SU-DHL-6 (cell line): ENCODE measurements at regions not wholly inside any gene's neighbourhood (a gene's known extent, or its start where the extent isn't known, plus 50 kb on each side); places are given as distances from the start of the nearest gene placed in this dataset.

ENCODE experiments used
- H2AFZ ChIP-seq: fragments of 200-600 bp; sonication (generic); 2 replicates; pipeline ENCODE4 v1.6.1; 2014; ENCODE audit warnings: low read depth, mild to moderate bottlenecking, moderate library complexity, mixed read lengths, antibody characterized with exemption, low read length; ENCODE audit not compliant: severe bottlenecking
- H3F3A ChIP-seq: fragments of 200-600 bp; shearing (Covaris generic); 2 replicates; pipeline ENCODE4 v1.6.0; 2016; ENCODE audit warnings: antibody characterized with exemption, mild to moderate bottlenecking; ENCODE audit not compliant: insufficient read depth
- H3K27ac ChIP-seq: fragments of 200-600 bp; sonication (generic); 2 replicates; pipeline ENCODE4 v1.5.1; 2016; ENCODE audit warnings: low read depth, mild to moderate bottlenecking, low read length, moderate library complexity, mixed read lengths
- H3K27me3 ChIP-seq: fragments of 200-600 bp; sonication (generic), shearing (Covaris generic); 2 replicates; pipeline ENCODE4 v1.6.0; 2014; ENCODE audit warnings: mild to moderate bottlenecking, low read length
- H3K36me3 ChIP-seq: fragments of 200-600 bp; sonication (generic); 2 replicates; pipeline ENCODE4 v1.6.1; 2014; ENCODE audit warnings: mild to moderate bottlenecking, low read length, mixed read lengths
- H3K4me2 ChIP-seq: fragments of 300-600, 200-600 bp; shearing (Covaris generic), sonication (generic); 2 replicates; pipeline ENCODE4 v1.6.0; 2014; ENCODE audit warnings: low read length, low read depth, mild to moderate bottlenecking; ENCODE audit not compliant: poor library complexity, severe bottlenecking
- H3K4me3 ChIP-seq: fragments of 200-600 bp; sonication (generic); 2 replicates; pipeline ENCODE4 v1.5.1; 2014; ENCODE audit warnings: antibody characterized with exemption, low read length, mild to moderate bottlenecking, mixed read lengths; ENCODE audit not compliant: insufficient read depth, poor library complexity, severe bottlenecking
- H3K79me2 ChIP-seq: fragments of 200-600 bp; sonication (generic); 2 replicates; pipeline ENCODE4 v1.6.1; 2014; ENCODE audit warnings: mild to moderate bottlenecking, low read length, moderate library complexity; ENCODE audit not compliant: insufficient read depth
- H3K9ac ChIP-seq: fragments of 200-600 bp; sonication (generic); 2 replicates; pipeline ENCODE4 v1.7.0; 2014; ENCODE audit warnings: mild to moderate bottlenecking, low read length
- H3K9me2 ChIP-seq: fragments of 200-600 bp; sonication (generic); replicated peaks from 2 replicates; pipeline ENCODE4 v1.6.1; 2014; ENCODE audit warnings: low read length; ENCODE audit not compliant: insufficient read depth
- H3K9me3 ChIP-seq: fragments of 200-600 bp; sonication (generic); 2 replicates; pipeline ENCODE4 v1.6.1; 2014; ENCODE audit warnings: low read length, mixed read lengths; ENCODE audit not compliant: insufficient read depth
- H4K20me1 ChIP-seq: fragments of 200-600 bp; sonication (generic); 2 replicates; pipeline ENCODE4 v1.6.1; 2014; ENCODE audit warnings: low read depth, mild to moderate bottlenecking, antibody characterized with exemption, low read length, moderate library complexity, mixed read lengths
- EZH2phosphoT487 ChIP-seq: fragments of 200-600 bp; sonication (generic), shearing (Covaris generic); conservative IDR thresholded peaks from 2 replicates; pipeline ENCODE4 v1.6.1; 2018; ENCODE audit warnings: mild to moderate bottlenecking, antibody characterized with exemption, low read length, moderate library complexity, mixed read lengths
- TF ChIP-seq, protein P1 (sequence below): fragments of 200-600 bp; sonication (generic); IDR thresholded peaks from one replicate; pipeline ENCODE4 v1.5.1; 2017; ENCODE audit warnings: antibody characterized with exemption, mild to moderate bottlenecking, low read length, moderate library complexity; ENCODE audit not compliant: insufficient read depth, poor library complexity, severe bottlenecking

DNA sequence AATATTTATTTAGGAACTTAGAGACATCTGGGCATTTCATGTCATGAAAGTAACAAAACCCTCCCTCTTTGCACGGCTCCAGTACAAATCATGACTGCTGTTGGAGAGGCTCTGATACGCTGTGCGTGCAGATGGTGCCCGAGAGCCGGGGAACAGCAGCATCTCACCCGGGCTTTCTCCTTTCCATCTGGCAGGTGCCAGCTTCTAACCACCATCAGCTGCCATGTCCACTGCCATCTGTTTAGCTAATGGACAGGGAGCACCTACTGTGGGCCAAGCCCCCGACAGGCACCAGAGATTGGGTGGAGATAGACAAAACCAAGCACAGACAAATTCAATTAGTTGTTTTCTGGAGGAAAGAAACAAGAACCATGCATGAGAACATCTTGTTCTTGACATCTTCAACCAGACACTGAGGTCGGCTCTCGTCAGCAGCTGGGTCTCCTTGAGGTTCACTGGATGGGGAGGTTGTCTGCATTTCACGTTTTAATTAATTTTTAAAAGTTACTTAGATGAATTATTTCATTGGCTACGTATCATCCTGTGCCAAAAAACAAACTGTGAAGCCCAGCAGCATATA is 323.7 kb downstream of the THBS2 start:
- H3K27ac ChIP-seq: no peak overlapping the region
- no peak overlapping the region for H3K4me3 ChIP-seq
- no peak overlapping the region for H2AFZ ChIP-seq
- no peaks in the 10 kb centered on the region for H3K9me2 ChIP-seq
- H3K79me2 ChIP-seq: no peaks in the 10 kb centered on the region
- no peaks in the 10 kb centered on the region for H3K27me3 ChIP-seq
- no peak for TF ChIP-seq EZH2phosphoT487
- TF ChIP-seq, protein P1, sequence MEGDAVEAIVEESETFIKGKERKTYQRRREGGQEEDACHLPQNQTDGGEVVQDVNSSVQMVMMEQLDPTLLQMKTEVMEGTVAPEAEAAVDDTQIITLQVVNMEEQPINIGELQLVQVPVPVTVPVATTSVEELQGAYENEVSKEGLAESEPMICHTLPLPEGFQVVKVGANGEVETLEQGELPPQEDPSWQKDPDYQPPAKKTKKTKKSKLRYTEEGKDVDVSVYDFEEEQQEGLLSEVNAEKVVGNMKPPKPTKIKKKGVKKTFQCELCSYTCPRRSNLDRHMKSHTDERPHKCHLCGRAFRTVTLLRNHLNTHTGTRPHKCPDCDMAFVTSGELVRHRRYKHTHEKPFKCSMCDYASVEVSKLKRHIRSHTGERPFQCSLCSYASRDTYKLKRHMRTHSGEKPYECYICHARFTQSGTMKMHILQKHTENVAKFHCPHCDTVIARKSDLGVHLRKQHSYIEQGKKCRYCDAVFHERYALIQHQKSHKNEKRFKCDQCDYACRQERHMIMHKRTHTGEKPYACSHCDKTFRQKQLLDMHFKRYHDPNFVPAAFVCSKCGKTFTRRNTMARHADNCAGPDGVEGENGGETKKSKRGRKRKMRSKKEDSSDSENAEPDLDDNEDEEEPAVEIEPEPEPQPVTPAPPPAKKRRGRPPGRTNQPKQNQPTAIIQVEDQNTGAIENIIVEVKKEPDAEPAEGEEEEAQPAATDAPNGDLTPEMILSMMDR: no peak
- H3K9me3 ChIP-seq: peaks cover 7% of the 10 kb centered on the region; the same call in 1 of the 2 replicates
- H3K9ac ChIP-seq: no peak overlapping the region
- no peaks in the 10 kb centered on the region for H4K20me1 ChIP-seq
- no peaks in the 10 kb centered on the region for H3F3A ChIP-seq
- no peak overlapping the region for H3K4me2 ChIP-seq
- H3K36me3 ChIP-seq: no peaks in the 10 kb centered on the region

DNA sequence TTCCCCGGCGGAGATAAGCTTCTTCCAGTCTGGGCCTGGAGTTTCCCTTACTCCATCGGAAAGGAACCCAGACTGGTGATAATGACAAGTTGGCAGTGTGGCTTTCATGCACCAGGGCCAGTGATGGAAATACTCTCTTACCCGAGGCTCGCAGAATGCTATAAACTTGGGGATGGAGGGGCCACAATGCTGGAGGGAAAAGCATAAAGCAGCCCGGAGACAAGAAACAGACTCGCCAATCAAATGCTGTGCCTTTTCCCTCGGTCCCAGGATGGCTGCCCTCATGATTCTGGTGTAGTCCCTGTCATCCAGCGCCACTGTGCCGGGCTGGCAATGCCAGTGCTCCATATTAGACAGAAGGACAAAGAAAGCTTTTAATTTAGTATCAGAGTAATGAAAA is 325.6 kb downstream of the THBS2 start:
- H2AFZ ChIP-seq: no peak overlapping the region
- H3K36me3 ChIP-seq: no peaks in the 10 kb centered on the region
- TF ChIP-seq EZH2phosphoT487: no peak
- TF ChIP-seq, protein P1: no peak
- no peak overlapping the region for H3K4me3 ChIP-seq
- H3K79me2 ChIP-seq: no peaks in the 10 kb centered on the region
- H3K9me3 ChIP-seq: peaks cover 7% of the 10 kb centered on the region; the same call in 1 of the 2 replicates
- no peaks in the 10 kb centered on the region for H4K20me1 ChIP-seq
- no peaks in the 10 kb centered on the region for H3F3A ChIP-seq
- H3K27me3 ChIP-seq: no peaks in the 10 kb centered on the region
- no peaks in the 10 kb centered on the region for H3K9me2 ChIP-seq
- H3K4me2 ChIP-seq: no peak overlapping the region
- no peak overlapping the region for H3K27ac ChIP-seq
- H3K9ac ChIP-seq: no peak overlapping the region

DNA sequence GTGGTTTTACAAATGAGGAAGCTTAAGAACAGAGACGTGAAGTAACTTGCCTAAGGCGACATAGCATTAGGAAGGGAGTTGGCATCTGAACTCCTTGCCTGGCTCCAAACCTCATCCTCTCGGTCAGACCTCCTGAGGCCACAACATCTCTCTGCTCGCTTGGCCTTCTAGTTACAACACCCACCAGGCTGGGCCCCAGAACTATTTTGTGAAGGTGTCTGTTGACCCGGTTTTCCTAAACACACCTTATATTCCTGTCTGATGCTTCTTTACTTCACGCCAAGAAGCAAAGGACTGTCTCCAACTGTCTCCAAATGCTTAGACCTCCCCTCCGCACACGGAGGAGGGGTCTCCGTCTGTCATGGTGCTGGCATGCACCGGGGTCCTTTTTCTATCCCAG is 326.6 kb downstream of the THBS2 start:
- Histone ChIP-seq H3F3A (no peaks in the 10 kb centered on the region), H2AFZ (no peak overlapping the region), H3K9me3 (peaks cover under 1% of the 10 kb centered on the region; the same call in 1 of the 2 replicates), H3K9me2 (no peaks in the 10 kb centered on the region), H3K27ac (no peak overlapping the region), H3K4me3 (no peak overlapping the region), H3K36me3 (no peaks in the 10 kb centered on the region), H3K4me2 (no peak overlapping the region), H3K9ac (no peak overlapping the region), H3K27me3 (no peaks in the 10 kb centered on the region), H3K79me2 (no peaks in the 10 kb centered on the region), H4K20me1 (no peaks in the 10 kb centered on the region)
- TF ChIP-seq, protein P1: no peak
- no peak for TF ChIP-seq EZH2phosphoT487
